ENCODE measurements at regions not wholly inside any gene's neighbourhood (a gene's known extent, or its start where the extent isn't known, plus 50 kb on each side); places are given as distances from the start of the nearest gene placed in this dataset.
"Not testable (repeated sequence)": the region's sequence is repeated elsewhere in the genome, so short reads cannot be mapped to it uniquely, and the experiment has no call there.

DNA sequence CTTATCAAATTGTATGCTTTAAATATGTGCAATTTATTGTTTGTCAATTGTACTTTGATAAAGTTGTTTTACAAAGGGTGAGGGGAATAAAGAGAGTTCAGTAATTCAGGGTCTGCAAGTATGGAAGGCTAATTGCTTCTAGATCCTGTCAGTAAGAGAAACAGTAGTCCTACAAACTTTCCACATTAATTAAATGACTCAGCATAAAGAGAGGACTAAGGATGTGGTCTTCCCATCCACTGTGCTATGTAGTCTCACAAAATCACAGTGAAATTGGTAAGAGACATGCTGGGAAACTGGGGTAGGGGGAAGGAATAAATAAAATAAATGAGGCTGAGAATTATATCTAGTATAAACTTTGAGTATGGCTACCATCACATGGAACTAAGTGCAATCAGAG lies 130.2 kb upstream of the PKP2 start:
- TF ChIP-seq, protein P1, sequence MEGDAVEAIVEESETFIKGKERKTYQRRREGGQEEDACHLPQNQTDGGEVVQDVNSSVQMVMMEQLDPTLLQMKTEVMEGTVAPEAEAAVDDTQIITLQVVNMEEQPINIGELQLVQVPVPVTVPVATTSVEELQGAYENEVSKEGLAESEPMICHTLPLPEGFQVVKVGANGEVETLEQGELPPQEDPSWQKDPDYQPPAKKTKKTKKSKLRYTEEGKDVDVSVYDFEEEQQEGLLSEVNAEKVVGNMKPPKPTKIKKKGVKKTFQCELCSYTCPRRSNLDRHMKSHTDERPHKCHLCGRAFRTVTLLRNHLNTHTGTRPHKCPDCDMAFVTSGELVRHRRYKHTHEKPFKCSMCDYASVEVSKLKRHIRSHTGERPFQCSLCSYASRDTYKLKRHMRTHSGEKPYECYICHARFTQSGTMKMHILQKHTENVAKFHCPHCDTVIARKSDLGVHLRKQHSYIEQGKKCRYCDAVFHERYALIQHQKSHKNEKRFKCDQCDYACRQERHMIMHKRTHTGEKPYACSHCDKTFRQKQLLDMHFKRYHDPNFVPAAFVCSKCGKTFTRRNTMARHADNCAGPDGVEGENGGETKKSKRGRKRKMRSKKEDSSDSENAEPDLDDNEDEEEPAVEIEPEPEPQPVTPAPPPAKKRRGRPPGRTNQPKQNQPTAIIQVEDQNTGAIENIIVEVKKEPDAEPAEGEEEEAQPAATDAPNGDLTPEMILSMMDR (IDR thresholded peaks at IDR 0.05): no peak
- no peak for TF ChIP-seq ZFX (IDR thresholded peaks at IDR 0.05; ENCODE audit: borderline replicate concordance)
- no peak overlapping the region for H3K27ac ChIP-seq

DNA sequence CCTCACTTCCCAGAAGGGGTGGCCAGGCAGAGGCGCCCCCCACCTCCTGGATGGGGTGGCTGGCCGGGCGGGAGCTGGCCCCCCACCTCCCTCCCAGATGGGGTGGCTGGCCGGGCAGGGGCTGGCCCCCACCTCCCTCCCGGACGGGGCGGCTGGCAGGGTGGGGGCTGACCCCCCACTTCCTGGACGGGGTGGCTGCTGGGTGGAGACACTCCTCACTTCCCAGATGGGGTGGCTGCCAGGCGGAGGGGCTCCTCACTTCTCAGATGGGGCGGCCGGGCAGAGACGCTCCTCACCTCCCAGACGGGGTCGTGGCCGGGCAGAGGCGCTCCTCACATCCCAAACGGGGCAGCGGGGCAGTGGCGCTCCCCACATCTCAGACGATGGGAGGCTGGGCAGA lies 126.1 kb upstream of the PKP2 start:
- H3K27ac ChIP-seq: not testable (repeated sequence)

DNA sequence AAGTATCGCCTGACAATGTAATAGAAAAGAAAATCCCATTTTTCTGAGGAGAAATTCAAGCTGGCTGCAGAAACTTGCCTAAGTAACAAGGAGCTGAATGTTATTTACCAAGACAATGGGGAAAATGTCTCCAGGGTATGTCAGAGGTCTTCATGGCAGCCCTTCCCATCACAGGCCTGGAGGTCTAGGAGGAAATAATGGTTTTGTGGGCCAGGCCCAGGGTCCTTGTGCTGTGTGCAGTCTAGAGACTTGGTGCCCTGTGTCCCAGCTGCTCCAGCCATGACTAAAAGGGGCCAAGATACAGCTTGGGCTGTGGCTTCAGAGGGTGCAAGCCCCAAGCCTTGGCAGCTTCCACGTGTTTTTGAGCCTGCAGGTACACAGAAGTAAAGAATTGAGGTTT lies 120.5 kb upstream of the PKP2 start:
- H3K27ac ChIP-seq: not testable (repeated sequence)

DNA sequence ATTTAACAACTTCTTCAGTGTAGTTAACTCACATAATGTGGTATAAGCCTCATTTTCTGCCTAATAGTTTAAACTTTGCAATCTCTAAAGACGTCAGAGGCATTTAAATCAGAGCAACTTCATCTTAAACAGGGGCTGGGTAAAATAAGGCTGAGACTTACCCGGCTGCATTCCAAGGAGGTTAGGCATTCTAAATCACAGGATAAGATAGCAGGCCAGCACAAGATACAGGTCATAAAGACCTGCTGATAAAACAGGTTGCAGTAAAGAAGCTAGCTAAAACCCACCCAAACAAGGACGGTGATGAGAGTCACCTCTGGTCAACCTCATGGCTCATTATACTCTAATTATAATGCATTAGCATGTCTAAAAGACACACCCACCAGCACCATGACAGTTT lies 115.6 kb upstream of the PKP2 start:
- TF ChIP-seq, protein P1 (IDR thresholded peaks at IDR 0.05): no peak
- no peak for TF ChIP-seq ZFX (IDR thresholded peaks at IDR 0.05; ENCODE audit: borderline replicate concordance)
- H3K27ac ChIP-seq: no peak overlapping the region

DNA sequence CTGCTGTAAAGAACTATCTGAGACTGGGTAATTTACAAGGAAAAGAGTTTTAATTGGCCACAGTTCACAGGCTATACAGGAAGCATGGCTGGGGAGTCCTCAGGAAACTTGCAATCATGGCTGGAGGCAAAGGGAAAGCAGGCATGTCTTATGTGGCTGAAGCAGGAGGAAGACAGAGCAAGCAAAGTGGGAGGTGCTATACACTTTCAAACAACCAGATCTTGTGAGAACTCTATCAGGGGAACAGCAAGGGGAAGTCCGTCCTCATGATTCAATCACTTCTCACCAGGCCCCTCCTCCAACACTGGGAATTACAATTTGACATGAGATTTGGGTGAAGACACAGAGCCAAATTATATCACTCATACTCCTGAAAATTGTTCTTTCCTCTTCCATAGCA lies 109.5 kb upstream of the PKP2 start:
- no peak for TF ChIP-seq ZFX (IDR thresholded peaks at IDR 0.05; ENCODE audit: borderline replicate concordance)
- TF ChIP-seq, protein P1 (IDR thresholded peaks at IDR 0.05): no peak
- H3K27ac ChIP-seq: no peak overlapping the region

DNA sequence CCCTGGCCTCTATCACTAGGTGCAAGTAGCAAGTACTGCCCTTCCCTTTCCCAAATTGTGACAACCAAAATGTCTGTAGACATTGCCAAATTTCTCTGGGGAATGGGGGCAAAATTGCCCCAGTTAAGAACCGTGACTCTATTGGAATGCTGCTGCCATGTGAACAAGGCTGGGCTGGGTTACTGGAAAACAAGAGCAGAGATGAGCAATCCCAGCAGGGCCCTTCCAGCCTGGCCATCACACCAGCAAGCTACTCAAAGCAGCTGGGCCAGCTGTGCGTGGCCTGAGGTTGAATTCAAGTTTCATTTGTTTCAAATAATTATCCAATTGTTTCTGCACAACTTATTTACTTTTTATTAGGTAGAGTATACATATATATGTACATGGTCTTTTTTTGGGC lies 103.4 kb upstream of the PKP2 start:
- no peak for TF ChIP-seq ZFX (IDR thresholded peaks at IDR 0.05; ENCODE audit: borderline replicate concordance)
- TF ChIP-seq, protein P1 (IDR thresholded peaks at IDR 0.05): no peak
- no peak overlapping the region for H3K27ac ChIP-seq

DNA sequence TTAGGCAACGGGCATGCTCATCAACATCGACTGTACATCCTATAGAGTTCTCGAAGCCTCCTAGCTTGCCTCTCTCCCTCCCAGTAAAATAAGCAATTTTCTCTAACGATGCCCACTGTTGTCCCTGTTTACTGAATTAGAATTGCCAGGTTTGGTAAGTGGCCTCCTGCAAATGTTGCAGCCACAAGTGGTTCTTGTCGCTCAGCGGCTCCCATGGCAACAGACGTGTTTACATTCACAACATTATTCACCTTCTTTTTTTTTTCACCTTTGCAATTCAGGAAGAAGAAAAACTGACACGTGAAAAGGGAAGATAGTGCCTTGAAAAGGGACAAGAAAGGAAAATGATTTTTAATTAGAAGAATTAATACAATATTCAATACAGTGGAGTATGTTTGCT lies 100.9 kb upstream of the PKP2 start:
- no peak overlapping the region for H3K27ac ChIP-seq
- no peak for TF ChIP-seq ZFX (IDR thresholded peaks at IDR 0.05; ENCODE audit: borderline replicate concordance)
- TF ChIP-seq, protein P1 (IDR thresholded peaks at IDR 0.05): no peak

DNA sequence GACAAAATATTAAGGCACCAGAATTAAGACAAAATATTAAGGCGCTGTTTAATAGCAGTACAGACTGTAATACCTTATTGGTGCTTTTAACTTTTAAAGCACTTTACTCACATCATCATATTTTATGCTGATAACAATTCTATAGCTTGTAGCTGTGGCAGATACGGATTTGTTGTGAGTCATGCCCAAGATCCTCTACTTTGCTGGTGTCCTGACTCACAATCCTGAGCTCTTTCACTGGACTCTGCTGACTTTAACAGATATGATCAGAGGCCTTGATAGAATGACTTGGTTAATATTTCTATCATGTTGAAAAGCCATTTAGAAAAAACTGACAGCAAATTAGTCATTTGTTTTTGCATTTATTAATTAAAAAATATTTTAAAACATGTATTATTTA lies 99.0 kb upstream of the PKP2 start:
- H3K27ac ChIP-seq: no peak overlapping the region
- TF ChIP-seq, protein P1 (IDR thresholded peaks at IDR 0.05): no peak
- TF ChIP-seq ZFX (IDR thresholded peaks at IDR 0.05; ENCODE audit: borderline replicate concordance): no peak

DNA sequence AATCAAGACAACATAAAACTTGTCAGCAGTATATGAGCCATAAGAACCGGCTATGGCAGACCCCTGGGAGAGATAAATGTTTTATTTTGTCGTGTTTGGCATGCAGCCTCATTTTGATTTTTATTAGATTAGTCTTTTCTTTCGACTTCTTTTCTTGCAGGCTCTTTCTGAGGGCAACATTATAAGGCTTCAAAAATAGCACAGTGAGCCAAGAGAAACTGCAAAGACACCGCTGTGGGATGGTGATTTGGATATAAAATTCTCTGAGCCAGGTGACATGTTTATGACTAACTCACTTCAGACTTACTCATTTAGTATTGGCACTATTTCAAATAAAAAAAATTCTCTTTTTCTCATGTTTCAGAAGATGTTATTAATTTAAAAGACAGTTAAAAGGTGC lies 96.8 kb upstream of the PKP2 start:
- TF ChIP-seq ZFX (IDR thresholded peaks at IDR 0.05; ENCODE audit: borderline replicate concordance): no peak
- TF ChIP-seq, protein P1 (IDR thresholded peaks at IDR 0.05): no peak
- H3K27ac ChIP-seq: no peak overlapping the region

Data from 22Rv1 (cell line).